Astrocyte (in vitro differentiated cells and primary cell): ENCODE measurements at regions not wholly inside any gene's neighbourhood (a gene's known extent, or its start where the extent isn't known, plus 50 kb on each side); places are given as distances from the start of the nearest gene placed in this dataset.

Experiments
- DNase-seq: peaks from one replicate; pipeline ENCODE4 v3.0.0-alpha.2; 2010; ENCODE audit warnings: low read depth
- FAIRE-seq: peaks from 2 replicates; lab custom pipeline; 2011; peaks lifted over from hg19 to GRCh38; lab: Jason Lieb, UNC
- H2AFZ ChIP-seq: 2 replicates; pipeline ENCODE4 v1.6.0; 2012; ENCODE audit warnings: low read depth, low read length, inconsistent platforms
- H3K27ac ChIP-seq: 2 replicates; pipeline ENCODE4 v1.5.1; 2011; ENCODE audit warnings: low read depth, low read length, inconsistent platforms
- H3K27me3 ChIP-seq: 2 replicates; pipeline ENCODE4 v1.6.0; 2011; ENCODE audit warnings: low read length, inconsistent platforms; ENCODE audit not compliant: insufficient read depth
- H3K36me3 ChIP-seq: 2 replicates; pipeline ENCODE4 v1.5.1; 2011; ENCODE audit warnings: low read length, inconsistent platforms; ENCODE audit not compliant: insufficient read depth
- H3K4me1 ChIP-seq: 2 replicates; pipeline ENCODE4 v1.5.1; 2011; ENCODE audit warnings: low read length, inconsistent platforms; ENCODE audit not compliant: insufficient read depth
- H3K4me2 ChIP-seq: 2 replicates; pipeline ENCODE4 v1.6.0; 2012; ENCODE audit warnings: low read length, inconsistent platforms
- H3K4me3 ChIP-seq: 2 replicates; pipeline ENCODE4 v1.5.1; 2011; ENCODE audit warnings: low read depth, mild to moderate bottlenecking, low read length, inconsistent platforms; ENCODE audit not compliant: insufficient read depth
- H3K79me2 ChIP-seq: 2 replicates; pipeline ENCODE4 v1.6.0; 2012; ENCODE audit warnings: mild to moderate bottlenecking, low read length, inconsistent platforms; ENCODE audit not compliant: insufficient read depth
- H3K9ac ChIP-seq: 2 replicates; pipeline ENCODE4 v1.6.0; 2012; ENCODE audit warnings: mild to moderate bottlenecking, low read length, inconsistent platforms
- H3K9me3 ChIP-seq: 2 replicates; pipeline ENCODE4 v1.5.1; 2012; ENCODE audit warnings: low read depth, mild to moderate bottlenecking, low read length, inconsistent platforms; ENCODE audit not compliant: insufficient read depth
- H4K20me1 ChIP-seq: 2 replicates; pipeline ENCODE4 v1.6.0; 2012; ENCODE audit warnings: low read length, inconsistent platforms; ENCODE audit not compliant: insufficient read depth
- H3K27ac Mint-ChIP-seq: one replicate; pipeline ENCODE4 v1.8.0; 2021; ENCODE audit warnings: mild to moderate bottlenecking, mixed read lengths; ENCODE audit not compliant: unreplicated experiment
- H3K27me3 Mint-ChIP-seq: one replicate; pipeline ENCODE4 v1.8.0; 2021; ENCODE audit warnings: low read depth, mixed read lengths; ENCODE audit not compliant: unreplicated experiment
- H3K36me3 Mint-ChIP-seq: one replicate; pipeline ENCODE4 v1.8.0; 2021; ENCODE audit warnings: low read depth, mixed read lengths; ENCODE audit not compliant: unreplicated experiment
- H3K4me1 Mint-ChIP-seq: one replicate; pipeline ENCODE4 v1.8.0; 2021; ENCODE audit warnings: low read depth, mixed read lengths; ENCODE audit not compliant: unreplicated experiment
- H3K4me3 Mint-ChIP-seq: one replicate; pipeline ENCODE4 v1.8.0; 2021; ENCODE audit warnings: mild to moderate bottlenecking, moderate library complexity, mixed read lengths; ENCODE audit not compliant: unreplicated experiment
- H3K9me3 Mint-ChIP-seq: one replicate; pipeline ENCODE4 v1.8.0; 2021; ENCODE audit warnings: mild to moderate bottlenecking, mixed read lengths; ENCODE audit not compliant: unreplicated experiment
- CTCF ChIP-seq: IDR thresholded peaks from 2 replicates; pipeline ENCODE4 v1.5.1; 2011; ENCODE audit warnings: low read depth, mild to moderate bottlenecking, inconsistent platforms, low read length, moderate library complexity; ENCODE audit not compliant: insufficient read depth
- EZH2 ChIP-seq: IDR thresholded peaks from 2 replicates; pipeline ENCODE4 v1.6.1; 2012; ENCODE audit warnings: mild to moderate bottlenecking, low read length, inconsistent platforms; ENCODE audit not compliant: insufficient read depth

DNA sequence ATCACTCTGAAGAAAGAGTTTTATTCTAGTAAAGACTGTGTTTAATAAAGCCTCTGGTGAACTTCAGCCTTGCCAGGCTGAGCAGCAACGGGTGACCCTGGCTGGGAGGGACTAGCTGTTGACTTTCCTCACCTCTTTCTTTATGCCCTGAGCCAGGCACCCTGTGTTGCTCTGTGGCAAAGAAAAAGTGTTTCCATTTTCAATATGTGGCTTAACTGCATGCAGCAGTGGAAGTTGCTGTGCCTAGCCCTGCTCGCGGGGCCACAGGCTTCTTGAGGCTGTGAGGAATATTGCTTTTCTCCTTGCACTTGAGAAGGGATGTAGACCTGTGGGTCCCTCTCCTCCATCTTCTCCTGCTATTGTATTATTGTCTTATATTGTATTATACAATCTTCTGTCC, 67.0 kb downstream of the CXCL12 start:
- no peak overlapping the region for H3K4me2 ChIP-seq
- H3K36me3 Mint-ChIP-seq = no peaks in the 10 kb centered on the region
- peaks cover 3% of the 10 kb centered on the region for H3K9me3 Mint-ChIP-seq
- no peaks in the 10 kb centered on the region for H3K27me3 ChIP-seq
- no peaks in the 10 kb centered on the region for H3K4me1 ChIP-seq
- no peaks in the 10 kb centered on the region for H4K20me1 ChIP-seq
- no peaks in the 10 kb centered on the region for H3K9me3 ChIP-seq
- H3K4me1 Mint-ChIP-seq = no peaks in the 10 kb centered on the region
- no peak for FAIRE-seq
- no peak overlapping the region for H3K27ac Mint-ChIP-seq
- TF ChIP-seq EZH2 (no peak), CTCF (no peak)
- H3K4me3 Mint-ChIP-seq = no peak overlapping the region
- peaks cover 33% of the 10 kb centered on the region for H3K27me3 Mint-ChIP-seq
- H3K36me3 ChIP-seq = no peaks in the 10 kb centered on the region
- H2AFZ ChIP-seq = no peak overlapping the region
- no peak for DNase-seq
- H3K79me2 ChIP-seq = no peaks in the 10 kb centered on the region
- H3K27ac ChIP-seq = no peak overlapping the region
- H3K9ac ChIP-seq = no peak overlapping the region
- no peak overlapping the region for H3K4me3 ChIP-seq

GRCh38 chr10:44316922-44317215, 68.0 kb downstream of the CXCL12 start:
- H3K27me3 ChIP-seq = no peaks in the 10 kb centered on the region
- H3K36me3 Mint-ChIP-seq = no peaks in the 10 kb centered on the region
- no peak overlapping the region for H3K27ac ChIP-seq
- no peaks in the 10 kb centered on the region for H3K9me3 ChIP-seq
- no peaks in the 10 kb centered on the region for H3K36me3 ChIP-seq
- H3K4me3 Mint-ChIP-seq = no peak overlapping the region
- no peaks in the 10 kb centered on the region for H3K4me1 Mint-ChIP-seq
- TF ChIP-seq CTCF (no peak), EZH2 (no peak)
- H3K27me3 Mint-ChIP-seq = peaks cover 32% of the 10 kb centered on the region
- FAIRE-seq (no peak), DNase-seq (no peak)
- no peak overlapping the region for H3K9ac ChIP-seq
- H3K27ac Mint-ChIP-seq = no peak overlapping the region
- H3K4me3 ChIP-seq = no peak overlapping the region
- no peaks in the 10 kb centered on the region for H3K4me1 ChIP-seq
- H3K79me2 ChIP-seq = no peaks in the 10 kb centered on the region
- no peak overlapping the region for H3K4me2 ChIP-seq
- no peaks in the 10 kb centered on the region for H4K20me1 ChIP-seq
- H2AFZ ChIP-seq = no peak overlapping the region
- H3K9me3 Mint-ChIP-seq = peaks cover 3% of the 10 kb centered on the region

GRCh38 chr10:44316187-44316921, 68.5 kb downstream of the CXCL12 start:
- Histone ChIP-seq H3K27ac (no peak overlapping the region), H3K27me3 (no peaks in the 10 kb centered on the region), H2AFZ (no peak overlapping the region), H3K9me3 (no peaks in the 10 kb centered on the region), H3K4me1 (no peaks in the 10 kb centered on the region), H3K4me3 (no peak overlapping the region), H3K36me3 (no peaks in the 10 kb centered on the region), H3K4me2 (no peak overlapping the region), H3K9ac (no peak overlapping the region), H3K79me2 (no peaks in the 10 kb centered on the region), H4K20me1 (no peaks in the 10 kb centered on the region)
- TF ChIP-seq EZH2 = no peak
- TF ChIP-seq CTCF = no peak
- Mint-ChIP-seq H3K27ac (no peak overlapping the region), H3K4me1 (no peaks in the 10 kb centered on the region), H3K27me3 (peaks cover 38% of the 10 kb centered on the region), H3K4me3 (no peak overlapping the region), H3K9me3 (peaks cover 3% of the 10 kb centered on the region), H3K36me3 (no peaks in the 10 kb centered on the region)
- no peak for FAIRE-seq
- DNase-seq = no peak
